CD4-positive, alpha-beta T cell (primary cell): ENCODE measurements at regions not wholly inside any gene's neighbourhood (a gene's known extent, or its start where the extent isn't known, plus 50 kb on each side); places are given as distances from the start of the nearest gene placed in this dataset.

Experiments used
- ATAC-seq: fragments of 200-7000 bp; cut with Tn5 transposase; one replicate; pipeline ENCODE4 v1.10.0; 2022; ENCODE audit warnings: mild to moderate bottlenecking; ENCODE audit not compliant: poor library complexity
- CTCF ChIA-PET: fragments of 350-600 bp; sonication (Branson Sonifier 250); formaldehyde crosslinking; loops from one replicate; lab custom pipeline; 2021; ENCODE audit warnings: antibody characterized with exemption, inconsistent platforms; lab: Charles Lee
- POLR2A ChIA-PET: fragments of 350-600 bp; sonication (Branson Sonifier 250); formaldehyde crosslinking; loops from one replicate; lab custom pipeline; 2021; ENCODE audit warnings: antibody characterized with exemption, inconsistent platforms; lab: Charles Lee
- DNase-seq, 14 experiments: peaks; one replicate each; pipeline ENCODE4 v3.0.0-alpha.2; 2013 to 2020; ENCODE audit warnings: mixed read lengths in 2 of 14
- H3K27ac ChIP-seq, 2 donors: one replicate each; pipeline versions ENCODE4 v1.5.1 to v1.7.0; 2013; ENCODE audit warnings: low read length in 2 of 2, low read depth in 1 of 2, mild to moderate bottlenecking in 1 of 2
- H3K27me3 ChIP-seq, 2 experiments: 1 replicate in 1 of 2; 2 replicates in 1 of 2; pipeline versions ENCODE4 v1.6.1 to v1.7.0; 2013; ENCODE audit warnings: low read length in 2 of 2, control low read depth in 1 of 2, mild to moderate bottlenecking in 1 of 2, moderate library complexity in 1 of 2; ENCODE audit not compliant: insufficient read depth in 2 of 2, control insufficient read depth in 1 of 2
- H3K36me3 ChIP-seq: one replicate; pipeline ENCODE4 v1.6.1; 2013; ENCODE audit warnings: low read length, control low read depth; ENCODE audit not compliant: insufficient read depth
- H3K4me1 ChIP-seq: one replicate; pipeline ENCODE4 v1.6.1; 2013; ENCODE audit warnings: low read length, control low read depth; ENCODE audit not compliant: insufficient read depth
- H3K4me3 ChIP-seq: one replicate; pipeline ENCODE4 v1.5.1; 2013; ENCODE audit warnings: mild to moderate bottlenecking, low read length, moderate library complexity
- H3K9me3 ChIP-seq, 2 experiments: 1 replicate in 1 of 2; 2 replicates in 1 of 2; pipeline versions ENCODE4 v1.6.1 to v1.7.0; 2013; ENCODE audit warnings: low read length in 2 of 2, mild to moderate bottlenecking in 2 of 2, control low read depth in 1 of 2, moderate library complexity in 1 of 2; ENCODE audit not compliant: control insufficient read depth in 1 of 2, insufficient read depth in 1 of 2
- H3K27ac Mint-ChIP-seq: one replicate; pipeline ENCODE4 v1.8.0; 2020; ENCODE audit warnings: mixed read lengths
- H3K27me3 Mint-ChIP-seq: one replicate; pipeline ENCODE4 v1.8.0; 2021; ENCODE audit warnings: mixed read lengths
- H3K36me3 Mint-ChIP-seq: one replicate; pipeline ENCODE4 v1.8.0; 2021; ENCODE audit warnings: low read depth, mixed read lengths
- H3K4me1 Mint-ChIP-seq: one replicate; pipeline ENCODE4 v1.8.0; 2021; ENCODE audit warnings: low read depth, mixed read lengths
- H3K4me3 Mint-ChIP-seq: one replicate; pipeline ENCODE4 v1.8.0; 2020; ENCODE audit warnings: mild to moderate bottlenecking, mixed read lengths
- H3K9me3 Mint-ChIP-seq: one replicate; pipeline ENCODE4 v1.8.0; 2020; ENCODE audit warnings: mixed read lengths
- CTCF ChIP-seq: fragments of 200-600 bp; IDR thresholded peaks from one replicate; pipeline ENCODE4 v1.8.0; 2022; ENCODE audit warnings: antibody characterized with exemption, mild to moderate bottlenecking
- intact Hi-C, 2 experiments: fragments of 100-400 bp; cut with DNase I in 1 of 2; cut with micrococcal nuclease in 1 of 2; formaldehyde crosslinking; loops; one replicate each; pipeline versions ENCODE4 v1.15.1 to v1.9.0; 2023 to 2025; cut with DNase I, micrococcal nuclease

GRCh38 chr2:186241874-186242273 is 244.2 kb upstream of the ZC3H15 start:
- peaks cover 0 to 5% of the 10 kb centered on the region in 2 experiments for H3K9me3 ChIP-seq
- H3K4me1 Mint-ChIP-seq, result no peaks in the 10 kb centered on the region
- H3K36me3 ChIP-seq, result no peaks in the 10 kb centered on the region
- H3K4me3 ChIP-seq, result no peak overlapping the region
- no peak for TF ChIP-seq CTCF
- H3K27ac ChIP-seq, result no peak overlapping the region
- peaks cover 6% of the 10 kb centered on the region for H3K36me3 Mint-ChIP-seq
- no peak overlapping the region for H3K4me3 Mint-ChIP-seq
- intact Hi-C loops, result no loop called here
- H3K27ac Mint-ChIP-seq, result no peak overlapping the region
- no peaks in the 10 kb centered on the region for H3K4me1 ChIP-seq
- H3K9me3 Mint-ChIP-seq, result no peaks in the 10 kb centered on the region
- ChIA-PET CTCF (no interaction called here), POLR2A (no interaction called here)
- no peaks in the 10 kb centered on the region for H3K27me3 ChIP-seq
- ATAC-seq, result no peak
- no peak for DNase-seq
- H3K27me3 Mint-ChIP-seq, result no peaks in the 10 kb centered on the region

- H3K36me3 ChIP-seq, result no peaks in the 10 kb centered on the region
- H3K4me3 Mint-ChIP-seq, result no peak overlapping the region
- TF ChIP-seq CTCF, result no peak
- CTCF ChIA-PET, result no interaction called here
- ATAC-seq (no peak), DNase-seq (no peak)
- H3K9me3 ChIP-seq, result no peaks in the 10 kb centered on the region
- H3K27ac ChIP-seq, result no peak overlapping the region
- H3K27me3 Mint-ChIP-seq, result no peaks in the 10 kb centered on the region
- H3K4me1 Mint-ChIP-seq, result no peaks in the 10 kb centered on the region
- no peak overlapping the region for H3K27ac Mint-ChIP-seq
- POLR2A ChIA-PET, result no interaction called here
- H3K27me3 ChIP-seq, result no peaks in the 10 kb centered on the region
- H3K36me3 Mint-ChIP-seq, result no peaks in the 10 kb centered on the region
- H3K4me3 ChIP-seq, result no peak overlapping the region
- H3K9me3 Mint-ChIP-seq, result no peaks in the 10 kb centered on the region
- no peaks in the 10 kb centered on the region for H3K4me1 ChIP-seq
- intact Hi-C loops, result no loop called here
These were observed 231.3 kb upstream of the ZC3H15 start for GRCh38 chr2:186254759-186255158.

GRCh38 chr2:186255823-186256222 is 230.2 kb upstream of the ZC3H15 start:
- Mint-ChIP-seq H3K27ac (no peak overlapping the region), H3K9me3 (no peaks in the 10 kb centered on the region), H3K36me3 (no peaks in the 10 kb centered on the region), H3K4me3 (no peak overlapping the region), H3K27me3 (no peaks in the 10 kb centered on the region), H3K4me1 (no peaks in the 10 kb centered on the region)
- Histone ChIP-seq H3K36me3 (no peaks in the 10 kb centered on the region), H3K27me3 (no peaks in the 10 kb centered on the region), H3K4me3 (no peak overlapping the region), H3K4me1 (no peaks in the 10 kb centered on the region), H3K9me3 (no peaks in the 10 kb centered on the region), H3K27ac (no peak overlapping the region)
- intact Hi-C loops, result no loop called here
- ChIA-PET CTCF (no interaction called here), POLR2A (no interaction called here)
- no peak for TF ChIP-seq CTCF
- DNase-seq, result no peak
- ATAC-seq, result no peak
